ENCODE measurements at regions not wholly inside any gene's neighbourhood (a gene's known extent, or its start where the extent isn't known, plus 50 kb on each side); places are given as distances from the start of the nearest gene placed in this dataset.

GRCh38 chr10:124324856-124325632 is 93.7 kb downstream of the OAT start:
- no peak overlapping the region for H3K4me3 ChIP-seq (ENCODE audit: low read length)
- DNase-seq (ENCODE audit: low read depth): no peak
- no peak for TF ChIP-seq CTCF (IDR thresholded peaks at IDR 0.05; ENCODE audit: insufficient read depth, low read depth, low read length, missing control alignments)

DNA sequence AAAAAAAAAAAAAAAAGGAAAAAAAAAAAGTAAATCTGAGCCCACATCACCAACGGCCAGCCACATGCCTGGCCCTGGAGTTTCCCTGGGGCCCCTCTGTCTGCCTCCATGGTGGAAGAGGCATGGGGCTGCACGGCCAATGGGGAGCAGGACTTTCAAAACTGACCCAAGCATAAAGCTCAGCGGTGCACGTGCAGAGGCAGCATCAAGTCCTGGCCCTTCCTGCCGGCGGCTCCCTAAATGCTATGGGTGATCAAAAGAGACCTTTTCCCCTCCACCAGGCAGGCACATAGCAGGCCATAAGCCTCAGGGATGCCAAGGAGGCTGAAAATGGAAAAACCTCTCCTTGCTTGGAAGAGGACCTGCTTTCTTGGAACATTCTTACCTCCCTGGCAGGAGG is 94.3 kb downstream of the OAT start:
- DNase-seq (ENCODE audit: low read depth): no peak
- no peak for TF ChIP-seq CTCF (IDR thresholded peaks at IDR 0.05; ENCODE audit: insufficient read depth, low read depth, low read length, missing control alignments)

DNA sequence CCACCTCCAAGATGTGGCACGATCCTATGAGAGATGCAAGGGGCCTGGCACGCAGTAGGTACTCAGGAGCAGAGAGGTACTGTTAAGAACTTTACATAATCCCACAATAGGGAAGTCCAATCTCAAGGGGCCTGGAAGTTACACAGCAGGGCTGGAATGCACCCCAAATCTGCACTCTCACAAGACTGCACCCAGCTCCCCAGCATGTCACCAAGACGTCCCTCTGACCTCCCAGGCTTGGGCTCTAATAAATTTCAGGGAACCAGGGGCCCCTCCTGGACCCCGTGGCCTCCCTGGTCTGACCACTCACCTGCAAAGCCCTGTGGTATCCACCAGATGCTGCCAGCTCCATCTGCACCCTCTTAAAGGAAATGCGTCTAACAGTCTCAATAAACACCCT is 94.9 kb downstream of the OAT start:
- H3K4me3 ChIP-seq (ENCODE audit: low read length): no peak overlapping the region
- DNase-seq (ENCODE audit: low read depth): no peak
- TF ChIP-seq CTCF (IDR thresholded peaks at IDR 0.05; ENCODE audit: insufficient read depth, low read depth, low read length, missing control alignments): no peak

More for the DNA sequence above, 94.3 kb downstream of the OAT start:
- no peak overlapping the region for H3K4me3 ChIP-seq (ENCODE audit: low read length)

GRCh38 chr10:124323111-124323725 is 95.5 kb downstream of the OAT start:
- no peak for TF ChIP-seq CTCF (IDR thresholded peaks at IDR 0.05; ENCODE audit: insufficient read depth, low read depth, low read length, missing control alignments)
- DNase-seq (ENCODE audit: low read depth): peak; percentile 50
- no peak overlapping the region for H3K4me3 ChIP-seq (ENCODE audit: low read length)

GRCh38 chr10:124322191-124322980 is 96.3 kb downstream of the OAT start:
- no peak for TF ChIP-seq CTCF (IDR thresholded peaks at IDR 0.05; ENCODE audit: insufficient read depth, low read depth, low read length, missing control alignments)
- H3K4me3 ChIP-seq (ENCODE audit: low read length): no peak overlapping the region
- DNase-seq (ENCODE audit: low read depth): no peak

DNA sequence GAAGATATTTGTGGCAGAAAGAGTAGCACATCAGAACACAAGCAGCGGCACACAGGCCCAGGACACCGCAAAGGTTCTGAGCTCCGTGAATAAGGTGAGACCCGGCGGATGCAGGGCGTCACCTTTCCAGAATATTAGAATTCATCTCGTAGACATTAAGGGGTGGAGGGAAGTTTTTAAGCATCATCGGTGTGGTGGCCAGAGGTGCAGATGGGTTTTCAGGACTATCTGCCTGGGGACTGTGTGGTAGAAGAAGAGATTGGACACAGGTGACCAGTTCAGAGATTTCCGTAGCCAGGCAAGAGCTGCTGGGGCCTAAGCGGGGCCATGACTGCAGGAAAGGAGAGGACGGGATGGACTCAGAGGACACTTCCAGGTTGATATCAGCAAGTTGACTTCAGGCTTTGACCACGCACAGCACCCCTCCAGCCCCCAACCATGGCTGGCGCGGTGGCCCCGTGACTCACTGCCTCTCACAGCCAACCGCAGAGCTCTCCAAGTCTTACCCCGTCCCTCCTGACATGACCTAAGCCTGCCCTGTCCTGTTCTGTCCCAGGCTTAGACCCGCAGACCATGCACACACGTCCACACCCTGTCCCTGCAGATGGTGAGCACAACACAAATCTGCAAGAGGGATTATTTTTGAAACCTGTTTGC is 97.2 kb downstream of the OAT start:
- no peak for TF ChIP-seq CTCF (IDR thresholded peaks at IDR 0.05; ENCODE audit: insufficient read depth, low read depth, low read length, missing control alignments)
- no peak for DNase-seq (ENCODE audit: low read depth)
- H3K4me3 ChIP-seq (ENCODE audit: low read length): no peak overlapping the region
